Prostate gland (tissue), 2 donors: ENCODE measurements at regions not wholly inside any gene's neighbourhood (a gene's known extent, or its start where the extent isn't known, plus 50 kb on each side); places are given as distances from the start of the nearest gene placed in this dataset.

Experiments
- DNase-seq: peaks from one replicate; pipeline ENCODE4 v3.0.0-alpha.2; 2019; ENCODE audit warnings: low spot score
- H3K27ac ChIP-seq, 2 donors: fragments of 200-600 bp; sonication (generic); 2 replicates each; pipeline ENCODE4 v1.5.1; 2017 to 2019
- H3K27me3 ChIP-seq: fragments of 200-600 bp; sonication (generic); replicated peaks from 2 replicates; pipeline ENCODE4 v1.5.1; 2019; ENCODE audit not compliant: insufficient read depth
- H3K36me3 ChIP-seq, 2 donors: fragments of 200-600 bp; sonication (generic); 1 replicate in 1 of 2; 2 replicates in 1 of 2; pipeline versions ENCODE4 v1.5.1 to v1.8.1; 2017 to 2019
- H3K4me1 ChIP-seq: fragments of 200-600 bp; sonication (generic); replicated peaks from 2 replicates; pipeline ENCODE4 v1.5.1; 2019
- H3K4me3 ChIP-seq, 2 donors: fragments of 200-600 bp; sonication (generic); 2 replicates each; pipeline ENCODE4 v1.5.1; 2017 to 2019
- H3K9me3 ChIP-seq: fragments of 200-600 bp; sonication (generic); 2 replicates; pipeline ENCODE4 v1.5.1; 2017
- CTCF ChIP-seq, 4 experiments: fragments of 200-600 bp in 2 of 4; fragments of 450-650 bp in 2 of 4; sonication (generic) in 2 of 4; IDR thresholded peaks; 1 replicate in 3 of 4; 2 replicates in 1 of 4; pipeline ENCODE4 v1.5.1; 2016 to 2019; ENCODE audit warnings: antibody characterized with exemption in 4 of 4, mild to moderate bottlenecking in 2 of 4, moderate library complexity in 2 of 4
- POLR2A ChIP-seq: fragments of 450-650 bp; IDR thresholded peaks from one replicate; pipeline ENCODE4 v1.6.1; 2016; ENCODE audit warnings: antibody characterized with exemption, mild to moderate bottlenecking
- POLR2AphosphoS5 ChIP-seq: sonication (generic); formaldehyde crosslinking; IDR thresholded peaks from one replicate; pipeline ENCODE4 v1.6.1; 2017; ENCODE audit warnings: antibody characterized with exemption
- WGBS: methylation state at CpG from one replicate; pipeline ENCODE4 v1.1.5; 2018; 5-methylcytosine and 5-hydroxymethylcytosine counted together
- intact Hi-C: fragments of 100-400 bp; cut with DNase I; formaldehyde crosslinking; loops from one replicate; pipeline ENCODE4 v1.14.2; 2022

- no peaks in the 10 kb centered on the region for H3K4me1 ChIP-seq
- no peaks in the 10 kb centered on the region for H3K27me3 ChIP-seq
- H3K9me3 ChIP-seq, result no peaks in the 10 kb centered on the region
- WGBS, result 65% methylated on average over 3 of the region's 3 CpGs
- H3K4me3 ChIP-seq, result no peak overlapping the region
- H3K27ac ChIP-seq, result no peak overlapping the region
- H3K36me3 ChIP-seq, result no peaks in the 10 kb centered on the region
- DNase-seq, result no peak
- no peak for TF ChIP-seq POLR2A
- TF ChIP-seq CTCF (IDR thresholded peaks at IDR 0.05), result no peak
- TF ChIP-seq POLR2AphosphoS5, result no peak
- intact Hi-C loops, result no loop called here
These were observed 135.0 kb upstream of the PIEZO2 start for GRCh38 chr18:11284349-11284748.

GRCh38 chr18:11283479-11284161, 134.3 kb upstream of the PIEZO2 start:
- intact Hi-C loops, result no loop called here
- 31% methylated on average over 11 of the region's 11 CpGs for WGBS
- TF ChIP-seq CTCF (IDR thresholded peaks at IDR 0.05) (no peak), POLR2A (no peak), POLR2AphosphoS5 (no peak)
- Histone ChIP-seq H3K36me3 (no peaks in the 10 kb centered on the region), H3K27ac (no peak overlapping the region), H3K4me3 (no peak overlapping the region), H3K4me1 (no peaks in the 10 kb centered on the region), H3K9me3 (no peaks in the 10 kb centered on the region), H3K27me3 (no peaks in the 10 kb centered on the region)
- no peak for DNase-seq

GRCh38 chr18:11279461-11279860, 130.1 kb upstream of the PIEZO2 start:
- no peak overlapping the region for H3K27ac ChIP-seq
- DNase-seq, result no peak
- intact Hi-C loops, result no loop called here
- WGBS, result 89% methylated on average over 3 of the region's 3 CpGs
- H3K36me3 ChIP-seq, result no peaks in the 10 kb centered on the region
- no peaks in the 10 kb centered on the region for H3K27me3 ChIP-seq
- H3K4me1 ChIP-seq, result no peaks in the 10 kb centered on the region
- no peak for TF ChIP-seq CTCF (IDR thresholded peaks at IDR 0.05)
- no peak for TF ChIP-seq POLR2AphosphoS5
- TF ChIP-seq POLR2A, result no peak
- H3K4me3 ChIP-seq, result no peak overlapping the region
- H3K9me3 ChIP-seq, result no peaks in the 10 kb centered on the region

- TF ChIP-seq POLR2AphosphoS5 (no peak), CTCF (IDR thresholded peaks at IDR 0.05) (no peak), POLR2A (no peak)
- Histone ChIP-seq H3K27me3 (no peaks in the 10 kb centered on the region), H3K36me3 (no peaks in the 10 kb centered on the region), H3K9me3 (no peaks in the 10 kb centered on the region), H3K4me3 (no peak overlapping the region), H3K4me1 (no peaks in the 10 kb centered on the region), H3K27ac (no peak overlapping the region)
- intact Hi-C loops, result no loop called here
- WGBS, result 64% methylated on average over 2 of the region's 2 CpGs
- no peak for DNase-seq
These were observed 127.3 kb upstream of the PIEZO2 start for GRCh38 chr18:11276678-11277077.

- 98% methylated on average over 6 of the region's 6 CpGs for WGBS
These were observed 124.9 kb upstream of the PIEZO2 start for GRCh38 chr18:11274144-11274794.

More at GRCh38 chr18:11274144-11274794, 124.9 kb upstream of the PIEZO2 start:
- TF ChIP-seq POLR2A, result no peak
- no peak for TF ChIP-seq POLR2AphosphoS5
- TF ChIP-seq CTCF (IDR thresholded peaks at IDR 0.05), result no peak
- no peaks in the 10 kb centered on the region for H3K9me3 ChIP-seq
- no peaks in the 10 kb centered on the region for H3K27me3 ChIP-seq
- H3K4me1 ChIP-seq, result no peaks in the 10 kb centered on the region
- H3K27ac ChIP-seq, result no peak overlapping the region
- intact Hi-C loops, result no loop called here
- H3K36me3 ChIP-seq, result no peaks in the 10 kb centered on the region
- no peak overlapping the region for H3K4me3 ChIP-seq
- no peak for DNase-seq
